ENCODE measurements at regions not wholly inside any gene's neighbourhood (a gene's known extent, or its start where the extent isn't known, plus 50 kb on each side); places are given as distances from the start of the nearest gene placed in this dataset.

DNA sequence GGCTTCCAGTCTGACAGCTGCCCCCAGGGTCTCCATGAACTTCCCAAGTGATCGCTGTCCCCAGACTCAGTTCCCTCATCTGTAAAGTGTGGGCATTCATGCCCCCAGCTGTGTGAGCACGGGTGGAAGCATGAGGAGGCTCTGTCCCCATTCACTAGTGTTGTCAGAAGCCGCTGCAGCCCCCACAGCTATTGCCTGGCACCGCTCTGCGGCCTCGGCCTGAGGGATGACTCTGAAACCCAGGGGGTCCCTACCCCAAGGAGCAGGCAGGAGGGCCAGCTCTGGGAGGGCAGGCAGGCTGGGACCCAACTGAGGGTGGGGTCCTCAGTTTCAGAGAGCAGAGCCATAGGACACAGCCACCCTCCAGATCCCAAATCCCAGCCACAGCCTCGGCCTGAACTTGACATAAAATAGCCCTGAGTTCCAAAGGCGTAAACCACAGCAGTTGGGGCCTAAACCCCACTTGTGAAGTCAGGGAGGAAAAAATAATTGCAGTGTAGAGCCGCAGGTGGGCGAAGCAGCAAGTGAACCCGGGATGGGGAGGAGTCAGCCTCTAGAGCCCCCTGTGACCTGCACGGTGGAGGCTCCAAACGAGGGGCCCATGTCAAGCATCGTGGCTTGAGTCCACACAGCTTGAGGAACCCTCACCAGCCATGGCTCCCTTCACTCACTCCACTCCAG lies 66.0 kb upstream of the ADAMTS2 start:
- 85 to 91% (median 86%) methylated on average over 14 of the region's 14 CpGs for WGBS, 3 donors
- Histone ChIP-seq H3K36me3 (ENCODE audit: control insufficient read depth in 3 of 3, insufficient read depth in 2 of 3, low read depth in 1 of 3, low read length in 3 of 3) (no peaks in the 10 kb centered on the region), H3K4me3 (ENCODE audit: low read depth in 1 of 3, low read length in 3 of 3) (no peak overlapping the region), H3K27me3 (ENCODE audit: control insufficient read depth in 3 of 3, insufficient read depth in 3 of 3, low read length in 3 of 3) (no peaks in the 10 kb centered on the region), H3K9me3 (ENCODE audit: control insufficient read depth in 2 of 2, insufficient read depth in 1 of 2, low read depth in 1 of 2, low read length in 1 of 2) (no peaks in the 10 kb centered on the region), H3K27ac (ENCODE audit: low read depth in 1 of 3, low read length in 2 of 3) (no peak overlapping the region), H3K4me1 (ENCODE audit: control insufficient read depth in 3 of 3, insufficient read depth in 2 of 3, low read depth in 1 of 3, low read length in 2 of 3) (no peaks in the 10 kb centered on the region)
- FAIRE-seq (no peak), DNase-seq (no peak)

- Histone ChIP-seq H3K4me1 (ENCODE audit: control insufficient read depth in 3 of 3, insufficient read depth in 2 of 3, low read depth in 1 of 3, low read length in 2 of 3) (no peaks in the 10 kb centered on the region), H3K4me3 (ENCODE audit: low read depth in 1 of 3, low read length in 3 of 3) (no peak overlapping the region), H3K27ac (ENCODE audit: low read depth in 1 of 3, low read length in 2 of 3) (no peak overlapping the region), H3K36me3 (ENCODE audit: control insufficient read depth in 3 of 3, insufficient read depth in 2 of 3, low read depth in 1 of 3, low read length in 3 of 3) (no peaks in the 10 kb centered on the region), H3K27me3 (ENCODE audit: control insufficient read depth in 3 of 3, insufficient read depth in 3 of 3, low read length in 3 of 3) (no peaks in the 10 kb centered on the region), H3K9me3 (ENCODE audit: control insufficient read depth in 2 of 2, insufficient read depth in 1 of 2, low read depth in 1 of 2, low read length in 1 of 2) (no peaks in the 10 kb centered on the region)
- WGBS, 3 donors = 78 to 88% (median 83%) methylated on average over 27 of the region's 27 CpGs
- DNase-seq (no peak), FAIRE-seq (no peak)
Measured at GRCh38 chr5:179410291-179411160, 65.3 kb upstream of the ADAMTS2 start.

DNA sequence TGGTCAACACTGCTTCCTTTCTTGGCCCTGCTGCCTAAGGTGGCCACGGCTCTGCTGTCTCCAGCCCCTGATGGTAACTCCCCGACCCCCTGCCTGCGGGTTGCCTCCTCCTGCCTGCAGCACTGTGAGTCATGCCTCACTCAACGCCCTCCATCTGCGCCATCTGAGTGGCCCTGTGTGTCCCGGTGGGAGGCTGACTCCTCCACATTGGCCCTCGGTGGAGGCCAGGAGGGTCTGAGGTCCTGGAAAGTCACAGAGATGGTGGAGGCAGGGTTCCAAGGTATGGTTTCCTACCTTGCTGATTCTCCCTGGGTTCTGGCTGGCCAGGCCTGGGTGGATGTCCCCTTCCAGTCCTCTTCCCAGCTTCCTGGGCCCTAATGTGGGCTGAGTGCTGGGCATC lies 64.5 kb upstream of the ADAMTS2 start:
- Histone ChIP-seq H3K27ac (ENCODE audit: low read depth in 1 of 3, low read length in 2 of 3) (no peak overlapping the region), H3K4me1 (ENCODE audit: control insufficient read depth in 3 of 3, insufficient read depth in 2 of 3, low read depth in 1 of 3, low read length in 2 of 3) (no peaks in the 10 kb centered on the region), H3K4me3 (ENCODE audit: low read depth in 1 of 3, low read length in 3 of 3) (no peak overlapping the region), H3K27me3 (ENCODE audit: control insufficient read depth in 3 of 3, insufficient read depth in 3 of 3, low read length in 3 of 3) (no peaks in the 10 kb centered on the region), H3K36me3 (ENCODE audit: control insufficient read depth in 3 of 3, insufficient read depth in 2 of 3, low read depth in 1 of 3, low read length in 3 of 3) (no peaks in the 10 kb centered on the region), H3K9me3 (ENCODE audit: control insufficient read depth in 2 of 2, insufficient read depth in 1 of 2, low read depth in 1 of 2, low read length in 1 of 2) (no peaks in the 10 kb centered on the region)
- FAIRE-seq (no peak), DNase-seq (no peak)
- WGBS, 3 donors = 83 to 95% (median 90%) methylated on average over 7 of the region's 7 CpGs

- H3K4me3 ChIP-seq (ENCODE audit: low read depth in 1 of 3, low read length in 3 of 3) = no peak overlapping the region
- no peak overlapping the region for H3K27ac ChIP-seq (ENCODE audit: low read depth in 1 of 3, low read length in 2 of 3)
- no peak for FAIRE-seq
- 78 to 83% (median 78%) methylated on average over 19 of the region's 19 CpGs for WGBS, 3 donors
- DNase-seq = no peak
- H3K9me3 ChIP-seq (ENCODE audit: control insufficient read depth in 2 of 2, insufficient read depth in 1 of 2, low read depth in 1 of 2, low read length in 1 of 2) = no peaks in the 10 kb centered on the region
- no peaks in the 10 kb centered on the region for H3K36me3 ChIP-seq (ENCODE audit: control insufficient read depth in 3 of 3, insufficient read depth in 2 of 3, low read depth in 1 of 3, low read length in 3 of 3)
- H3K4me1 ChIP-seq (ENCODE audit: control insufficient read depth in 3 of 3, insufficient read depth in 2 of 3, low read depth in 1 of 3, low read length in 2 of 3) = no peaks in the 10 kb centered on the region
- no peaks in the 10 kb centered on the region for H3K27me3 ChIP-seq (ENCODE audit: control insufficient read depth in 3 of 3, insufficient read depth in 3 of 3, low read length in 3 of 3)
Measured at GRCh38 chr5:179408611-179409010, 63.4 kb upstream of the ADAMTS2 start.

DNA sequence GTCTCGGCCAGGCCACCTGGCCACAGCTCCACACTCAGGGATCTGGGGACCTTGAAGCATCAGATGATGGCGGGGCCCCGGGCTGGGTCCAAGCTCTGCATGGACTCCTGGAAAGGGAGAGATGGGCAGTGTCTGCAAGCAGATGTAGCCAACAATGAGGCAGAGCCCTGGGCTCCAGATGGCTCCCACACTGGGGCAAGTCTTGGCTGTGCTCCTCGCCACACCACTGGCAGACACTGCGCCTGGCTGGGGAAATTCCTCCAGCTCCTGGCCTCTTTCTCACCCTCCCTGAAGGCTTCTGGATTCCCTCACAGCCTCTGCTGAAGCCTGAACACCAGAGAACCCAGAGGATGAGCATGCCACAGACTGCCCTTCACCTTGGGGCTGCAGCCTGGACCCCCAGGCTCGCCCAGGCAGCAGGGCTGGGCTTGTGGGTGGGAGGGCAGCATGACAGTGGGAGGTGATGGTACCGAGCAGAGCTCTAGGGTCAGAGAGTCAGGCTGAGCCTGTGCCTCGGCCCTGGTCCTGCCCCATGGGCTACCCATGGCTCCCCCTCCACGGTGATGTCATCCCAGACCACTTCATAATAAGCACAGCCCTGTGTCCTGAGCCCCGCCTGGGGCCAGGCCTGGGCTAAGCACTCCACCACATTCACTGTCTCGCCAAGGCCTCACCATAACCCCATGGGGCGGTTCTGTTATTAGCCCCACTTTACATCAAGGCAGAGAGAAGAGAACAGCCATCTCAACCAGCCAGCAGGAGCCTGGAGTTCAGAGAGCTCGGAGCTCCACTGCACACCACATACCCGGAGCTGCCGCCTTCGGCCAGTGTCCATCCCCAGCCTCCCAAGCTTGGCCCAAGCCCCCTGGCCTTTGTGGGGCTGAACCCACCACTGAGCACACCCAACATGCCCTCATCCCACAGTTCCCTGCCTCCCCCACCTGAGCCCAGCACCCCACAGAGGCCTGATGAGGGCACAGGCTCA lies 62.2 kb upstream of the ADAMTS2 start:
- Histone ChIP-seq H3K27ac (ENCODE audit: low read depth in 1 of 3, low read length in 2 of 3) (no peak overlapping the region), H3K4me3 (ENCODE audit: low read depth in 1 of 3, low read length in 3 of 3) (no peak overlapping the region), H3K9me3 (ENCODE audit: control insufficient read depth in 2 of 2, insufficient read depth in 1 of 2, low read depth in 1 of 2, low read length in 1 of 2) (no peaks in the 10 kb centered on the region), H3K36me3 (ENCODE audit: control insufficient read depth in 3 of 3, insufficient read depth in 2 of 3, low read depth in 1 of 3, low read length in 3 of 3) (no peaks in the 10 kb centered on the region), H3K4me1 (ENCODE audit: control insufficient read depth in 3 of 3, insufficient read depth in 2 of 3, low read depth in 1 of 3, low read length in 2 of 3) (no peaks in the 10 kb centered on the region), H3K27me3 (ENCODE audit: control insufficient read depth in 3 of 3, insufficient read depth in 3 of 3, low read length in 3 of 3) (no peaks in the 10 kb centered on the region)
- WGBS, 3 donors = 71 to 80% (median 77%) methylated on average over 15 to 16 of the region's 16 CpGs
- no peak for DNase-seq
- FAIRE-seq = no peak

GRCh38 chr5:179406031-179406961 lies 61.0 kb upstream of the ADAMTS2 start:
- H3K36me3 ChIP-seq (ENCODE audit: control insufficient read depth in 3 of 3, insufficient read depth in 2 of 3, low read depth in 1 of 3, low read length in 3 of 3) = no peaks in the 10 kb centered on the region
- no peak overlapping the region for H3K27ac ChIP-seq (ENCODE audit: low read depth in 1 of 3, low read length in 2 of 3)
- peaks cover 0 to 3% of the 10 kb centered on the region in 2 donors for H3K9me3 ChIP-seq (ENCODE audit: control insufficient read depth in 2 of 2, insufficient read depth in 1 of 2, low read depth in 1 of 2, low read length in 1 of 2)
- 72 to 73% (median 73%) methylated on average over 18 of the region's 18 CpGs for WGBS, 3 donors
- H3K4me3 ChIP-seq (ENCODE audit: low read depth in 1 of 3, low read length in 3 of 3) = no peak overlapping the region
- H3K27me3 ChIP-seq (ENCODE audit: control insufficient read depth in 3 of 3, insufficient read depth in 3 of 3, low read length in 3 of 3) = no peaks in the 10 kb centered on the region
- H3K4me1 ChIP-seq (ENCODE audit: control insufficient read depth in 3 of 3, insufficient read depth in 2 of 3, low read depth in 1 of 3, low read length in 2 of 3) = no peaks in the 10 kb centered on the region
- FAIRE-seq (no peak), DNase-seq (no peak)

GRCh38 chr5:179405426-179406030 lies 60.3 kb upstream of the ADAMTS2 start:
- H3K4me1 ChIP-seq (ENCODE audit: control insufficient read depth in 3 of 3, insufficient read depth in 2 of 3, low read depth in 1 of 3, low read length in 2 of 3) = no peaks in the 10 kb centered on the region
- H3K36me3 ChIP-seq (ENCODE audit: control insufficient read depth in 3 of 3, insufficient read depth in 2 of 3, low read depth in 1 of 3, low read length in 3 of 3) = no peaks in the 10 kb centered on the region
- peaks cover 0 to 6% of the 10 kb centered on the region in 2 donors for H3K9me3 ChIP-seq (ENCODE audit: control insufficient read depth in 2 of 2, insufficient read depth in 1 of 2, low read depth in 1 of 2, low read length in 1 of 2)
- no peak overlapping the region for H3K27ac ChIP-seq (ENCODE audit: low read depth in 1 of 3, low read length in 2 of 3)
- WGBS, 3 donors = 77 to 84% (median 80%) methylated on average over 16 of the region's 16 CpGs
- H3K27me3 ChIP-seq (ENCODE audit: control insufficient read depth in 3 of 3, insufficient read depth in 3 of 3, low read length in 3 of 3) = no peaks in the 10 kb centered on the region
- DNase-seq (no peak), FAIRE-seq (no peak)
- no peak overlapping the region for H3K4me3 ChIP-seq (ENCODE audit: low read depth in 1 of 3, low read length in 3 of 3)

Measured in small intestine (tissue), 7 donors.